Mesenchymal stem cell (in vitro differentiated cells and primary cell): ENCODE measurements at regions not wholly inside any gene's neighbourhood (a gene's known extent, or its start where the extent isn't known, plus 50 kb on each side); places are given as distances from the start of the nearest gene placed in this dataset.

Source experiments
- DNase-seq: peaks from one replicate; pipeline ENCODE4 v3.0.0-alpha.2; 2013
- H2AFZ ChIP-seq: one replicate; pipeline ENCODE4 v1.6.1; 2013; ENCODE audit warnings: low read depth, mild to moderate bottlenecking, control low read depth, inconsistent platforms, low read length, moderate library complexity
- H2AK5ac ChIP-seq: 2 replicates; pipeline ENCODE4 v1.6.1; 2013; ENCODE audit warnings: low read length, moderate library complexity, mild to moderate bottlenecking, inconsistent platforms; ENCODE audit not compliant: severe bottlenecking
- H2BK120ac ChIP-seq: one replicate; pipeline ENCODE4 v1.6.1; 2013; ENCODE audit warnings: low read depth, mild to moderate bottlenecking, inconsistent platforms, low read length, moderate library complexity
- H2BK12ac ChIP-seq, 2 experiments: one replicate each; pipeline ENCODE4 v1.6.1; 2013; ENCODE audit warnings: inconsistent platforms in 2 of 2, low read length in 2 of 2, mild to moderate bottlenecking in 2 of 2, moderate library complexity in 2 of 2, control low read depth in 1 of 2
- H2BK15ac ChIP-seq: one replicate; pipeline ENCODE4 v1.6.1; 2013; ENCODE audit warnings: mild to moderate bottlenecking, low read depth, inconsistent platforms; ENCODE audit not compliant: poor library complexity, severe bottlenecking
- H2BK5ac ChIP-seq: 2 replicates; pipeline ENCODE4 v1.6.1; 2013; ENCODE audit warnings: low read depth, mild to moderate bottlenecking, low read length, control low read depth, inconsistent platforms; ENCODE audit not compliant: poor library complexity, severe bottlenecking
- H3K14ac ChIP-seq, 2 experiments: one replicate each; pipeline ENCODE4 v1.6.1; 2013; ENCODE audit warnings: inconsistent platforms in 2 of 2, low read length in 2 of 2, control low read depth in 1 of 2, mild to moderate bottlenecking in 1 of 2, moderate library complexity in 1 of 2
- H3K18ac ChIP-seq, 2 experiments: one replicate each; pipeline ENCODE4 v1.6.1; 2013; ENCODE audit warnings: inconsistent platforms in 2 of 2, low read length in 2 of 2, control low read depth in 1 of 2, low read depth in 1 of 2, mild to moderate bottlenecking in 1 of 2
- H3K23ac ChIP-seq, 2 experiments: one replicate each; pipeline ENCODE4 v1.6.1; 2013; ENCODE audit warnings: inconsistent platforms in 2 of 2, low read length in 2 of 2, mild to moderate bottlenecking in 2 of 2, moderate library complexity in 2 of 2, control low read depth in 1 of 2
- H3K27ac ChIP-seq: 2 replicates; pipeline ENCODE4 v1.5.1; 2013; ENCODE audit warnings: mild to moderate bottlenecking, moderate library complexity, low read length, control low read depth, inconsistent platforms; ENCODE audit not compliant: poor library complexity, severe bottlenecking
- H3K27me3 ChIP-seq, 2 experiments: 2 replicates each; pipeline versions ENCODE4 v1.6.1 to v1.7.0; 2013; ENCODE audit warnings: low read length in 2 of 2, mild to moderate bottlenecking in 2 of 2, moderate library complexity in 2 of 2, control low read depth in 1 of 2, inconsistent platforms in 1 of 2; ENCODE audit not compliant: control insufficient read depth in 1 of 2, insufficient read depth in 1 of 2
- H3K36me3 ChIP-seq, 2 experiments: 2 replicates each; pipeline versions ENCODE4 v1.6.1 to v1.7.0; 2013; ENCODE audit warnings: low read length in 2 of 2, control low read depth in 1 of 2, inconsistent platforms in 1 of 2, low read depth in 1 of 2, mild to moderate bottlenecking in 1 of 2; ENCODE audit not compliant: insufficient read depth in 2 of 2, control insufficient read depth in 1 of 2
- H3K4ac ChIP-seq, 2 experiments: one replicate each; pipeline ENCODE4 v1.6.1; 2013; ENCODE audit warnings: inconsistent platforms in 2 of 2, low read length in 2 of 2, mild to moderate bottlenecking in 2 of 2, moderate library complexity in 2 of 2, control low read depth in 1 of 2, low read depth in 1 of 2
- H3K4me1 ChIP-seq: 2 replicates; pipeline ENCODE4 v1.6.1; 2013; ENCODE audit warnings: low read depth, low read length, control low read depth; ENCODE audit not compliant: control insufficient read depth, insufficient read depth
- H3K4me2 ChIP-seq: 2 replicates; pipeline ENCODE4 v1.6.1; 2013; ENCODE audit warnings: low read length, mild to moderate bottlenecking, inconsistent platforms; ENCODE audit not compliant: poor library complexity, severe bottlenecking
- H3K4me3 ChIP-seq, 2 experiments: 2 replicates each; pipeline versions ENCODE4 v1.5.1 to v1.7.0; 2013; ENCODE audit warnings: low read length in 2 of 2, mild to moderate bottlenecking in 2 of 2, control low read depth in 1 of 2, low read depth in 1 of 2; ENCODE audit not compliant: insufficient read depth in 1 of 2
- H3K79me1 ChIP-seq: replicated peaks from 2 replicates; pipeline ENCODE4 v1.6.1; 2013; ENCODE audit warnings: mild to moderate bottlenecking, control low read depth, low read length, inconsistent platforms; ENCODE audit not compliant: poor library complexity, severe bottlenecking
- H3K9ac ChIP-seq: 2 replicates; pipeline ENCODE4 v1.7.0; 2013; ENCODE audit warnings: mild to moderate bottlenecking, low read length, moderate library complexity
- H3K9me3 ChIP-seq: 2 replicates; pipeline ENCODE4 v1.7.0; 2013; ENCODE audit warnings: mild to moderate bottlenecking, low read length; ENCODE audit not compliant: control insufficient read depth
- H4K8ac ChIP-seq: one replicate; pipeline ENCODE4 v1.6.1; 2013; ENCODE audit warnings: inconsistent platforms, mild to moderate bottlenecking, low read length, moderate library complexity
- H4K91ac ChIP-seq: one replicate; pipeline ENCODE4 v1.6.1; 2013; ENCODE audit warnings: mild to moderate bottlenecking, low read length, inconsistent platforms
- WGBS: methylation state at CpG from one replicate; pipeline ENCODE4 v1.1.7; 2013; ENCODE audit warnings: mixed read lengths; 5-methylcytosine and 5-hydroxymethylcytosine counted together

- Histone ChIP-seq H3K9me3 (no peaks in the 10 kb centered on the region), H2BK15ac (no peak overlapping the region), H3K9ac (no peak overlapping the region), H3K4me1 (no peaks in the 10 kb centered on the region), H2BK120ac (no peak overlapping the region), H3K18ac (no peak overlapping the region), H3K79me1 (no peaks in the 10 kb centered on the region), H3K4ac (no peak overlapping the region), H3K27ac (no peak overlapping the region), H2BK12ac (no peak overlapping the region), H2AK5ac (no peak overlapping the region), H2AFZ (no peak overlapping the region), H4K8ac (no peak overlapping the region), H2BK5ac (no peak overlapping the region), H3K36me3 (no peaks in the 10 kb centered on the region), H3K4me2 (no peak overlapping the region), H4K91ac (no peak overlapping the region), H3K23ac (no peak overlapping the region), H3K27me3 (no peaks in the 10 kb centered on the region), H3K4me3 (no peak overlapping the region), H3K14ac (no peak overlapping the region)
- WGBS, result 92% methylated on average over 14 of the region's 14 CpGs
- DNase-seq, result no peak
These were observed 582.2 kb downstream of the CETN3 start for GRCh38 chr5:89827359-89827758.

DNA sequence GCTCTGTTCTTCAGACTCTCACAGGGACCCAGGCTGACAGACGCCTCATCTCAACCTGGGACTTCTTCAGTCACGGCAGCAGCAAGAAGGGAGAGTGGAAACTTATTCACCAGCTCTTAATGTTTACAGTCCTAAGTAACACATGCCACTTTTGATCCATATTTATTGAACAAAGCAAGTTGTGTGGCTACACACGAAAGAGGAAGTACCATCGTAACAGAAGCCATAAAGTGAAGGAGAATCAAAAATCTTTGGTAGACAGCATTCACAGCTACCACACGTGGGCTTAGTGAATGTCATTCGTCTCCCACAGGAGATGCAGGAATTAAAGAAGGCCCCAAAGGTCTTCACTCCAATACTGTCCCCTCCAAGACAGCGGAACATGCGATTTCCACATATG lies 582.6 kb downstream of the CETN3 start:
- Histone ChIP-seq H3K9ac (no peak overlapping the region), H3K14ac (no peak overlapping the region), H4K8ac (no peak overlapping the region), H2AK5ac (no peak overlapping the region), H3K4me2 (no peak overlapping the region), H3K4me3 (no peak overlapping the region), H3K27me3 (no peaks in the 10 kb centered on the region), H2BK15ac (no peak overlapping the region), H3K79me1 (no peaks in the 10 kb centered on the region), H3K23ac (no peak overlapping the region), H2BK5ac (no peak overlapping the region), H3K27ac (no peak overlapping the region), H3K4me1 (no peaks in the 10 kb centered on the region), H3K9me3 (no peaks in the 10 kb centered on the region), H3K36me3 (no peaks in the 10 kb centered on the region), H2AFZ (no peak overlapping the region), H3K18ac (no peak overlapping the region), H2BK12ac (no peak overlapping the region), H4K91ac (no peak overlapping the region), H3K4ac (no peak overlapping the region), H2BK120ac (no peak overlapping the region)
- 85% methylated on average over 8 of the region's 8 CpGs for WGBS
- no peak for DNase-seq

DNA sequence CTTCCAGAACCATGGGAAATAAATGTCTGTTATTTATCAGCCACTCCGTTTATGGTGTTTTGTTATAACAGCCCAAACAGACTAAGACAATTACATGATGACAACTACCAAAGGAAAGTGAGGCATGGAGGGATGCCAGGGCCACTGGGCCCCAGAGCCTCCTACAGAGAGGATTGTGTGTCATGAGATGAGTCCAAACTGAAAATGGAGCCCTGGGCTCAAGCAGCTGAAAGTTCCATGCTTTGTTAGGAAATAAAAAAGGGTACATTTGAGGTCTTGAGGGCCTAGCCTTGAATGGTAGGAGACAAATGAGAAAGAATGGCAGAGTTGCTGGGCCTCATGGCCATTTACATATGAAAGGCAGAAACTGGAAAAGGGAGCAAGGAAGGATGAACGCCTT lies 586.5 kb downstream of the CETN3 start:
- H3K4me2 ChIP-seq, result no peak overlapping the region
- H3K9ac ChIP-seq, result no peak overlapping the region
- no peak overlapping the region for H2AFZ ChIP-seq
- no peak overlapping the region for H3K4me3 ChIP-seq
- H3K18ac ChIP-seq, result no peak overlapping the region
- no peak overlapping the region for H2BK15ac ChIP-seq
- no peak overlapping the region for H3K27ac ChIP-seq
- no peaks in the 10 kb centered on the region for H3K4me1 ChIP-seq
- no peak overlapping the region for H3K14ac ChIP-seq
- no peaks in the 10 kb centered on the region for H3K36me3 ChIP-seq
- H3K23ac ChIP-seq, result no peak overlapping the region
- no peak overlapping the region for H4K8ac ChIP-seq
- no peak overlapping the region for H3K4ac ChIP-seq
- H2BK120ac ChIP-seq, result no peak overlapping the region
- H4K91ac ChIP-seq, result no peak overlapping the region
- H3K79me1 ChIP-seq, result no peaks in the 10 kb centered on the region
- no peak overlapping the region for H2BK5ac ChIP-seq
- H3K9me3 ChIP-seq, result no peaks in the 10 kb centered on the region
- WGBS, result 100% methylated on average over 1 of the region's 2 CpGs
- no peak overlapping the region for H2AK5ac ChIP-seq
- no peak for DNase-seq
- H2BK12ac ChIP-seq, result no peak overlapping the region
- no peaks in the 10 kb centered on the region for H3K27me3 ChIP-seq

DNA sequence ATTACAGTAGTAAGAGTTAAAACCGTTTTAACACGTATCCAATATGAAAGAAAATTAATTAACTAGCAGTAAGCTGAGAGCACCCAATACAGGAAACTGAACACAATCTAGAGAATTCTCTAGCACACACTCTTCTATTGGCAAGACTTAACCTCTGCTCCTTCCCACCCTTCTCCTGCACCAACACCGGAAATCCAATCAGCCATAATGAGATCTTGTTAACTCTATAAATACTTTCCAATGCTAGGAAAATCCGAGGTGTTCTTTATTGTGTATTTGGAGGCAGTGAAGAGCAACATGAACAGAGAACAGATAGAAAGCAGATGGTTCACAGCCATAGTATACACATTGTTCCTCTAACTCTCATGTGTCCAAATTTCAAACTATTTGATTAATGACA lies 591.7 kb downstream of the CETN3 start:
- no peak for DNase-seq
- Histone ChIP-seq H3K79me1 (no peaks in the 10 kb centered on the region), H2AFZ (no peak overlapping the region), H3K4ac (no peak overlapping the region), H3K27me3 (no peaks in the 10 kb centered on the region), H3K23ac (no peak overlapping the region), H3K36me3 (no peaks in the 10 kb centered on the region), H4K91ac (no peak overlapping the region), H3K4me1 (no peaks in the 10 kb centered on the region), H3K14ac (no peak overlapping the region), H3K27ac (no peak overlapping the region), H4K8ac (no peak overlapping the region), H3K9me3 (no peaks in the 10 kb centered on the region), H2AK5ac (no peak overlapping the region), H2BK5ac (no peak overlapping the region), H2BK15ac (no peak overlapping the region), H3K4me3 (no peak overlapping the region), H3K18ac (no peak overlapping the region), H2BK12ac (no peak overlapping the region), H3K9ac (no peak overlapping the region), H2BK120ac (no peak overlapping the region), H3K4me2 (no peak overlapping the region)
- WGBS, result 86% methylated on average over 2 of the region's 4 CpGs
